ENCODE measurements at regions not wholly inside any gene's neighbourhood (a gene's known extent, or its start where the extent isn't known, plus 50 kb on each side); places are given as distances from the start of the nearest gene placed in this dataset.

DNA sequence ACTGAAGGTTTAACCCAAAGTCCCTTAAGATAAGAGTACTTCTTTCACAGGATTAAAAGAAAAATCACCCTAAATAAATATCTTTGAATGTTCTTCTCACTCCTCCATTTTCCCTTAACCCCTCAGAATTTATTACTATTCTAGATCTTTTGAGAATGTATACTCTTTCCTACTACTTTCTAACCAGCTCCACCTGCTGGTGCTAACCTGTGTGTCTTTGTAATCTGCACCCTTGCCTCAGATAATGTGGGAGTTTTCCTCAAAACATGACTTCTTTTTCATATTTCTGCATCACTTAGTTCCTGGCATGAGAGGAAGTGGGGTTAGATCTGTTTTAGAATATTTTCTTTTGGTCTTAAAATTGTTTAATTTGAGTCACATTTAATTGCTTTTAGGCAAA lies 394.2 kb downstream of the BMP2 start:
- TF ChIP-seq, protein P1, sequence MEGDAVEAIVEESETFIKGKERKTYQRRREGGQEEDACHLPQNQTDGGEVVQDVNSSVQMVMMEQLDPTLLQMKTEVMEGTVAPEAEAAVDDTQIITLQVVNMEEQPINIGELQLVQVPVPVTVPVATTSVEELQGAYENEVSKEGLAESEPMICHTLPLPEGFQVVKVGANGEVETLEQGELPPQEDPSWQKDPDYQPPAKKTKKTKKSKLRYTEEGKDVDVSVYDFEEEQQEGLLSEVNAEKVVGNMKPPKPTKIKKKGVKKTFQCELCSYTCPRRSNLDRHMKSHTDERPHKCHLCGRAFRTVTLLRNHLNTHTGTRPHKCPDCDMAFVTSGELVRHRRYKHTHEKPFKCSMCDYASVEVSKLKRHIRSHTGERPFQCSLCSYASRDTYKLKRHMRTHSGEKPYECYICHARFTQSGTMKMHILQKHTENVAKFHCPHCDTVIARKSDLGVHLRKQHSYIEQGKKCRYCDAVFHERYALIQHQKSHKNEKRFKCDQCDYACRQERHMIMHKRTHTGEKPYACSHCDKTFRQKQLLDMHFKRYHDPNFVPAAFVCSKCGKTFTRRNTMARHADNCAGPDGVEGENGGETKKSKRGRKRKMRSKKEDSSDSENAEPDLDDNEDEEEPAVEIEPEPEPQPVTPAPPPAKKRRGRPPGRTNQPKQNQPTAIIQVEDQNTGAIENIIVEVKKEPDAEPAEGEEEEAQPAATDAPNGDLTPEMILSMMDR (IDR thresholded peaks at IDR 0.05): peak; percentile 15; the same call in 1 of the 2 replicates
- no peak for TF ChIP-seq SIN3A (IDR thresholded peaks at IDR 0.05; ENCODE audit: borderline replicate concordance, insufficient read depth, low read depth, low read length)

Data from Panc1 (cell line).